ENCODE measurements at regions not wholly inside any gene's neighbourhood (a gene's known extent, or its start where the extent isn't known, plus 50 kb on each side); places are given as distances from the start of the nearest gene placed in this dataset.

DNA sequence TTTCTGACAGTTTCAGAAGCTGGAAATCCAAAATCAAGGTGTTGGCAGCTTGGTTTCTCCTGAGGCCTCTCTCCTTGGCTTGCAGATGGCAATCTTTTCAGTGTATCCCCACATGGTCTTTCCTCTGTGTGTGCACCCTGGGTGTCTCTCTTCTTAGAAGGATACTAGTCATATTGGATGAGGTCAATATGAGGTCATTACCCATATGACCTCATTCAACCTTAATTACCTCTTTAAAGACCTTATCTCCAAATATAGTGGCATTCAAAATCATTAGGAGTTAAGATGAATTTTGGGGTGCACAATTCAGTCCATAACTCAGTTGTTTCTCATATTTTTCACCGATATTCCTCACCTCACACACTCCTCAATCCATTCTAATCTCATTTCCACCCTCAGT, 92.4 kb upstream of the TGM3 start:
- no peak for ATAC-seq

DNA sequence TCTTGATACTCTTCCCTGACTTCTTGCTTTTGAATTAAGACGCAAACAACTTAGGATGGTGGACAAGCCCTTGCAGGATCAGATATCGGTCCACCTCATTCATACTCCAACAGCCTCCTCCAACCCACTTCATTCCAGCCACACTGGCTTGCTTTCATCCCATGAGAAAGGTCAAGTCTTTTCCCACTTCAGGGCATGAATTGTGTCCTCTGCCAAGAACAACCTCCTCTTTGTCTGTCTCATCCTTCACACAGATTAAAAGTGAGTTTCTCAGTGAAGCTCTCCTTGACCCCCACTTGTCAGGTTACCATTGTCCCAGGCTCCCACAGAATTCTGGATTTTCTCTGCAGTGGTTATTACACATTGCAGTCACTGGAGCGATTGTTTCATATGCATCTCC, 91.8 kb upstream of the TGM3 start:
- TF ChIP-seq RARB (CRISPR knock-in tag; IDR thresholded peaks at IDR 0.05) (no peak), SNAI2 (CRISPR knock-in tag; IDR thresholded peaks at IDR 0.05) (no peak), POU6F1 (CRISPR knock-in tag; IDR thresholded peaks at IDR 0.05; ENCODE audit: borderline replicate concordance, low read depth) (no peak), ZNF8 (CRISPR knock-in tag; IDR thresholded peaks at IDR 0.05) (no peak), CREB5 (CRISPR knock-in tag; IDR thresholded peaks at IDR 0.05; ENCODE audit: low read depth) (no peak), ARNTL (CRISPR knock-in tag; IDR thresholded peaks at IDR 0.05; ENCODE audit: borderline replicate concordance, low read depth) (no peak), OSR1 (CRISPR knock-in tag; IDR thresholded peaks at IDR 0.05) (no peak), TCF4 (CRISPR knock-in tag; IDR thresholded peaks at IDR 0.05; ENCODE audit: borderline replicate concordance) (no peak), PPARA (CRISPR knock-in tag; IDR thresholded peaks at IDR 0.05; ENCODE audit: borderline replicate concordance) (no peak)
- TF ChIP-seq, protein P1, sequence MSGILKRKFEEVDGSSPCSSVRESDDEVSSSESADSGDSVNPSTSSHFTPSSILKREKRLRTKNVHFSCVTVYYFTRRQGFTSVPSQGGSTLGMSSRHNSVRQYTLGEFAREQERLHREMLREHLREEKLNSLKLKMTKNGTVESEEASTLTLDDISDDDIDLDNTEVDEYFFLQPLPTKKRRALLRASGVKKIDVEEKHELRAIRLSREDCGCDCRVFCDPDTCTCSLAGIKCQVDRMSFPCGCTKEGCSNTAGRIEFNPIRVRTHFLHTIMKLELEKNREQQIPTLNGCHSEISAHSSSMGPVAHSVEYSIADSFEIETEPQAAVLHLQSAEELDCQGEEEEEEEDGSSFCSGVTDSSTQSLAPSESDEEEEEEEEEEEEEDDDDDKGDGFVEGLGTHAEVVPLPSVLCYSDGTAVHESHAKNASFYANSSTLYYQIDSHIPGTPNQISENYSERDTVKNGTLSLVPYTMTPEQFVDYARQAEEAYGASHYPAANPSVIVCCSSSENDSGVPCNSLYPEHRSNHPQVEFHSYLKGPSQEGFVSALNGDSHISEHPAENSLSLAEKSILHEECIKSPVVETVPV (CRISPR knock-in tag; IDR thresholded peaks at IDR 0.05) = no peak
- TF ChIP-seq, protein P2, sequence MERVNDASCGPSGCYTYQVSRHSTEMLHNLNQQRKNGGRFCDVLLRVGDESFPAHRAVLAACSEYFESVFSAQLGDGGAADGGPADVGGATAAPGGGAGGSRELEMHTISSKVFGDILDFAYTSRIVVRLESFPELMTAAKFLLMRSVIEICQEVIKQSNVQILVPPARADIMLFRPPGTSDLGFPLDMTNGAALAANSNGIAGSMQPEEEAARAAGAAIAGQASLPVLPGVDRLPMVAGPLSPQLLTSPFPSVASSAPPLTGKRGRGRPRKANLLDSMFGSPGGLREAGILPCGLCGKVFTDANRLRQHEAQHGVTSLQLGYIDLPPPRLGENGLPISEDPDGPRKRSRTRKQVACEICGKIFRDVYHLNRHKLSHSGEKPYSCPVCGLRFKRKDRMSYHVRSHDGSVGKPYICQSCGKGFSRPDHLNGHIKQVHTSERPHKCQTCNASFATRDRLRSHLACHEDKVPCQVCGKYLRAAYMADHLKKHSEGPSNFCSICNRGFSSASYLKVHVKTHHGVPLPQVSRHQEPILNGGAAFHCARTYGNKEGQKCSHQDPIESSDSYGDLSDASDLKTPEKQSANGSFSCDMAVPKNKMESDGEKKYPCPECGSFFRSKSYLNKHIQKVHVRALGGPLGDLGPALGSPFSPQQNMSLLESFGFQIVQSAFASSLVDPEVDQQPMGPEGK (CRISPR knock-in tag; IDR thresholded peaks at IDR 0.05; ENCODE audit: borderline replicate concordance) = no peak
- ATAC-seq = no peak

More for the DNA sequence above, 92.4 kb upstream of the TGM3 start:
- TF ChIP-seq TSHZ2 (CRISPR knock-in tag; IDR thresholded peaks at IDR 0.05) (no peak), SNAI2 (CRISPR knock-in tag; IDR thresholded peaks at IDR 0.05) (no peak), PPARA (CRISPR knock-in tag; IDR thresholded peaks at IDR 0.05; ENCODE audit: borderline replicate concordance) (no peak), TOX (CRISPR knock-in tag; IDR thresholded peaks at IDR 0.05; ENCODE audit: borderline replicate concordance) (no peak), OSR1 (CRISPR knock-in tag; IDR thresholded peaks at IDR 0.05) (no peak), ZNF8 (CRISPR knock-in tag; IDR thresholded peaks at IDR 0.05) (no peak), ZFP30 (CRISPR knock-in tag; IDR thresholded peaks at IDR 0.05) (no peak), ZNF565 (CRISPR knock-in tag; conservative IDR thresholded peaks at IDR 0.05; ENCODE audit: low read depth) (no peak), ZC3H10 (CRISPR knock-in tag; IDR thresholded peaks at IDR 0.05) (no peak), GLIS3 (CRISPR knock-in tag; IDR thresholded peaks at IDR 0.05) (no peak), CREB5 (CRISPR knock-in tag; IDR thresholded peaks at IDR 0.05; ENCODE audit: low read depth) (no peak), TCF4 (CRISPR knock-in tag; IDR thresholded peaks at IDR 0.05; ENCODE audit: borderline replicate concordance) (no peak), ZNF70 (CRISPR knock-in tag; IDR thresholded peaks at IDR 0.05) (no peak), ARNTL (CRISPR knock-in tag; IDR thresholded peaks at IDR 0.05; ENCODE audit: borderline replicate concordance, low read depth) (no peak), ZFP3 (CRISPR knock-in tag; IDR thresholded peaks at IDR 0.05) (no peak), CSDC2 (CRISPR knock-in tag; IDR thresholded peaks at IDR 0.05) (no peak)
- TF ChIP-seq, protein P2 (CRISPR knock-in tag; IDR thresholded peaks at IDR 0.05; ENCODE audit: borderline replicate concordance) = no peak
- TF ChIP-seq, protein P1 (CRISPR knock-in tag; IDR thresholded peaks at IDR 0.05) = no peak

Measured in SK-N-SH treated with all-trans-retinoic acid at 6 μM for 48 hours (cell line).